NCI-H2196 (cell line): ENCODE measurements at regions not wholly inside any gene's neighbourhood (a gene's known extent, or its start where the extent isn't known, plus 50 kb on each side); places are given as distances from the start of the nearest gene placed in this dataset.
A peak's percentile ranks its signal among the peaks of the same experiment; 100 is the strongest.

ENCODE experiments used
- DNase-seq: peaks from one replicate; lab custom pipeline; 2025; ENCODE audit not compliant: unreplicated experiment; lab: John Stamatoyannopoulos, UW

DNA sequence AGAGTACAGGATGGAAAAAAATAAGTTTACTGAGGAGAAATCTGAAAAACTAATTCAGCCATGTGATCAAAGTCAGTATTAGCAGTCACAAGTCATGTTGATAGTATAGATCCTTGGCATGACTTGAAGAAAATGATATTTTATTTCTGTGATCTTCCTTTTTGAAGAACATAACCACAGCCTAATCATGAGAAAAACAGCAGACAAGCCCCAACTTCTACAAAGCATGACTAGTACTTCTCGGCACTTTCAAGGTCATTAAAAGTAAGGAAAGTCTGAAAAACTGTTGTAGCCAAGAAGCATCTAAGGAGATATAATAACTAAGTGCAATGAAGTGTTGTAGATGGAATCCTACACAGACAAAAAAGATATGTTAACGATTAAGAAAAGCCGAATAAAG lies 264.1 kb upstream of the FOXG1 start:
- DNase-seq, result no peak

DNA sequence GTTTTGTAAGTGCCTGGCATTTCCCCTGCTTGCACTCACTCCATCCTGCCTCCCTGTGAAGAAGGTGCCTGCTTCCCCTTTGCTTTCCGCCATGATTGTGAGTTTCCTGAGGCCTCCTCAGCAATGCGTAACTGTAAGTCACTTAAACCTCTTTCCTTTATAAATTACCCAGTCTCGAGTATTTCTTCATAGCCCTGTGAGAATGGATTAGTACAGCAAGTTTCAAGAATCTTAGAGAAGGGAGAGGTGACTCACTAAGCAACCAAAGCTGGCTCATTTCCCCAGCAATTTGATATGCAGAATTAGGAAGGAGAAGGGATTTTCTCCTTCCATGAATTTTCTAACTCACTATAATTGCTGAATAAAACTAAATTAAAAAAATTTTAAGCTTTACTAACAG lies 251.0 kb upstream of the FOXG1 start:
- no peak for DNase-seq

DNA sequence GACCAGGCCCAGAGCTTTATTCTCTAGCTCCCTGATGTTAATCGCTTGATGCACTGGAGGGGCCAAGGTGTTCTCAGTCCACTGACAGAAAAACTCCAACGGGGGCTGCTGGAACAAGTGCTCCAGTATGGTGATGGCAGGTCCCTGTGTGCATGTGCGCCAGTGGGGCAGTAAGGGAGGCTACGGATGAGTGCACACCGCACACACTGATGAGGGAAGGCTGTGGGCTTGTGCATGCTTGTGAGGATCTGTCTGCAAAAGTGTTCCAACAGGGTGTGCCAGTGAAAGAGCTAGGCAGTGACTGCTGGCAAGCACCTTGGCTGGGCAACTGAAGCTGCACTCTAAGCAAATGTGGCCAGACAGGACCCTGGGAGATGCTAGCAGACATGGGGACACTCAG lies 229.7 kb upstream of the FOXG1 start:
- DNase-seq, result no peak

DNA sequence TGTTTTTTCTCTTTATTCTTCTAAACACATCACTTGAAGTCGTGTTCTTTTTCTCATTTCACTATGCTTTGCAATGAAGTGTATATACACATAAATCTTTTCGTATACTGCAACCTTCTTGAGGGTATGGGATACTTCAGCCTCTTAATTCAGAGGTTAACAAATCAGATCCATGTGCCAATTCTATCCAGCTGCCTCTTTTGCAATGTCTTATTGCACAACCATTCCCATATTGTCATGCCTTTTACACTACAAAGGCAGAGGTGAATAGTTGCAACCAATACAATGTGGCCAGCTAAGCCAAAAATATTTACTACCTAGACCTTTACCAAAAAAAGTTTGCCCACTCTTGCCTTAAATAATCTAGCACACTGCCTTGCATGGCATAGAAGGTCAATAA lies 224.5 kb upstream of the FOXG1 start:
- no peak for DNase-seq

DNA sequence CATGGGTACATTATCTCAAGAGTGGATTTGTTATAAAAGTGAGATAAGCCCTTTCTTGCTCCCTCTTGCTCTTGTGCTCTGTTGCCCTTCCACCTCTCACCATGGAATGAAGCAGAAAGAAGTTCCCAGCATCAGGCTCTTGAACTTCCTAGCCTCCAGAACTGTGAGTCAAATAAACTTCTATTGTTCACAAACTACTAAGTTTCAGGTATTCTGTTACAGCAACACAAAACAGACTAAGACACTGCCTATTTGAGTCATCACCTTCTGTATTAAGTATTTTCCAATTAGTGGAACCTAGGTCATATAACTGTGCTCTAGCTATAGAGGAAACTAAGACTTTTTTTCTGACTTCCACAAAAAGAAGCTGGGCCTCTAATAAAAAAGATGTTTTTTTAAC lies 201.2 kb upstream of the FOXG1 start:
- DNase-seq, result no peak

DNA sequence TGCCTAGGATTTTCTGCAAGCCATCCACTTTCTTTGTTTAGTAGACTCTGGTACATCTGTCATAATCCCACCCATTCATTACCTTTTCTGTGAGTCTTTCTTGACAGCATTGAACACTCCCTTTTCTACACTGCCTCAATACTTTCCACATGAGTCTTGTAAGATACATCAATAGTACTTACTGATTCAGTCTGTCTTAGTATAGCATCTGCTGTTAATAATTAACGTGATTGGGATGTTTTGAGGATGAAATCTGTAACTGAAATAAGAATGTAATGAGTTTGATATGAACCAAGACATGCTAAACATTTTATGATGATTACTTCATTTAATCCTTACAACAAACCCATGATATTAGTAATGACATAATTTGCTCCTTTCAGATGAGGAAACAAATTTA lies 196.2 kb upstream of the FOXG1 start:
- no peak for DNase-seq

DNA sequence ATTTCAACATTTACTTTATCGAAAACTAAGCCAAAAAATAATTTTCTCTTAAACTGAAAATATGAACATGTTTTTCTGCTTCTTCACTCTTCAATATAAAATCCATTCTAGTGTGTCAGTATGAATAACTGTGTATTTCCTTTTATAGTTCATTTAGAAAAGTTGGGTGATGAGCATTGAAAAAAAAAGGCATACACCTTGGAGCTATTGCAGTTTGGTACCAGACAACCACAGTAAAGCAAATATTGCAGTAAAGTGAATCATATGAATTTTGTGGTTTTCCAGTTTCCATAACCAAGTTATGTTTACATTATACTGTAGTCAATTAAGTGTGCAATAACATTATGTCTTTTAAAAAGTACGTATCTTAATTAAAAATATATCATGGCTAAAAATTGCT lies 195.0 kb upstream of the FOXG1 start:
- DNase-seq, result no peak

DNA sequence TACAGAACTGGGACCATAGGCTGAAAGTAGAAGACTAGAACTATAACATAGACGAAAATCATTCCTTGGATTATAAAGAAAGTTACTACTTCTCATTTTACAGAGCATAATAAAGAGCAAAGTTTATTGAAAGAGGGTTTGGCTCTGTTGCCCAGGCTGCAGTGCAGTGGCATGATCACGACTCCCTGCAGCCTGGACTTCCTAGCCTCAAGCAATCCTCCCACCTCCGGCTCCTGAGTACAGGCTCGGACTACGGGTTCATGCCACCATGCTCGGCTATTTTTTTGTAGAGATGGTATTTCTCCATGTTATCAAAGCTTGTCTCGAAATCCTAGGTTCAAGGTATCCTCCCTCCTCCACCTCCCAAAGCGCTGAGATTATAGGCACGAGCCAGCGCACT lies 190.1 kb upstream of the FOXG1 start:
- DNase-seq, result no peak

DNA sequence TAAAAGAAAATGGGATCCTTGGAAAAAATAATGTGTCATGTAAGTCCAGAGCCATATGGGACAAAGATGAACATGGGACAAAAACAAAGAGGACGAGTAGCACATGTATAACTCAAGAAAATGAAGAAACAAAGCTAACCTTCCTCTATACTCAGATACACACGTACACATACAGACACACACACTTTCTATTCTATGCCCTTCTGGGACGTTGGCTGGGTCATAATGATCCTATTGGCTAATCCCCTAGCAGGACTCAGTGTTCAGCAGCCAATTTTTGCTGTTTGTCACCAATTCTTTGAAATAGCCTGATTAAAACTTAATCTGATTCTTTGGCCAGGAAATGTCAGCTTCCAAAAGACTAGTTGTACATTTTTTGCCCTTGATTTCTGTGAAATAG lies 189.4 kb upstream of the FOXG1 start:
- no peak for DNase-seq

DNA sequence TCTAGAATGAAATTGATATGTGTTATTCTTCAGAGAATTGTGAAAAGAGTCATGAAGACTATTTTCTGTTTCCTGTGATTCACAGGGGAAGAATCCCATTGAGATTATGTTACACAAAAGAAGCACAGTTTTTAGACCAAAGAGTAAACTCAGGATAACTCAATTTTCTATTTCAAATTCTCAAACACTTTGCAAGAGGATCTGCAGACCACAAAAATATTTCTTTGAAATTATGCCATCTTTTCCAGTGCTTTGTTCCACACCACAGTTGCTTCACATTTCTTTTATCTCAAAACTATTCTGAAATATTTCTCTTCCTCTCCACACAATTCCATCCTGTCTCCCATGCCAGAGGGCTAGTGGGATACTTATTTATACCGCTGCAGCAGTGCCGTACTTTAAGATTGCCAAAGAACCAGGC lies 188.9 kb upstream of the FOXG1 start:
- no peak for DNase-seq

DNA sequence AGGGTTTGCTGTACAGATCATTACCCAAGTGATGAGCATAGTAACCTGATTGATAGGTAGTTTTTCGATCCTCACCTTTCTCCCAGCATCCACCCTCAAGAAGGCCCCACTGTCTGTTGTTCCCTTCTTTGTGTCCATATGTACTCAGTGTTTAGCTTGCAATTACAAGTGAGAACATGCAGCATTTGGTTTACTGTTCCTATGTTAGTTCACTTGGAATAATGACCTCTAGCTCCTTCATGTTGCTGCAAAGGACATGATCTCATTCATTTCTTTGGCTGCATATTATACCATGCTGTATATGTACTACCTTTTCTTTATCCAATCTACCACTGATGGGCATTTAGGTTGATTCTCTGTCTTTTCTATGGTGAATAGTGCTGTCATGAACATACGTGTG lies 181.6 kb upstream of the FOXG1 start:
- no peak for DNase-seq

DNA sequence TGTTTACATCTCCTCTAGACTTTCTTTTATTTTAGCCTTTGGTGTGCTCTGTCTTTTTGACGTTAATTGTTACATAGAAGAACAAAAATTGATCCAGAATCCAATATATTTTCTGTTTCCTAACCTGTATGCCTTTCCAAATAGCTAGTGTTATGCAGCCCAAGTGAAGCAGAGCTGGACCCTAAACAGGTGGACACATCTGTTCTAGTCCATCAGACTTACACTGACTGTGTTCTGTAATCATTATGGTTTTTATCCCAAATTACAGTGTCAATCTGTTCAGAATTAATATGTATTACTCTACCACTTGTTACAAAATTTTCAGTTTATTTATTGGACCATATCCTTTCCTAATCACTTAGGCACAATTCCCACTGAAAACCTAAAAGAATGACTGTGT lies 176.8 kb upstream of the FOXG1 start:
- no peak for DNase-seq

DNA sequence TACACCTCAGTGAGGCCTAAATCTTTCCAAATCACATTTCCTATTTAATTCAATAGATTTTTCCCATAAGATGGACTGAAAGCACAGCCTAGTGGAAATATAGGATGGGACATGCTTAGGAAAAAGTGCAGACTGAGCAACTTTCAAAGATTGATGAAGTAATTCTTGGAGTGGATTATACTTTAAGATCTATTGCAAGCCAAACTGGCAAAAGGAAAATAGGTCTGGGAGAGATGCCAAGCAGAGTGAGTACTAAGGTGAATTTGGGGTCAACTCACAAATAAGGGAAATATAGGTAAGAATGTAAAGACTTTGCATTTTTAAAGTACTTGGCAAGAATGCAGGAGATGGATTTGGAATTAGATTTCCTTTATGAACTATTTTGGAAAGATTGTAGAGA lies 170.2 kb upstream of the FOXG1 start:
- no peak for DNase-seq

DNA sequence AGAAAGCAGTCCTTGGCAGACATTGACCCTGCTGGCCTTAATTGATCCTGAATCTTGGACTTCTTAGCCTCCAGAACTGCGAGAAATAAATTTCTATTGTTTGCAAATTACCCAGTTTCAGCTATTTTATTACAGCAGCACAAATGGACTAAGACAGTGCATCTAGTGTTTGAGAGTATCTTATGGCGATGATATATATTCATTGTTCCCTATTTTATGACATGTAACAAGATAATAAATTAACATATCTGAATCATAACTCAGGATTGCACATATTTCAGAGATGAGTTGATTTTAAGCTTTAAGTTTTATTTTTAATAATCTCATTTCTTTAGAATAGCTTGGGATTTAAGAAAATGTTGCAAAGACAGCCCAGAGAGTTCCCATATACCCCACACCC lies 167.4 kb upstream of the FOXG1 start:
- DNase-seq, result no peak

DNA sequence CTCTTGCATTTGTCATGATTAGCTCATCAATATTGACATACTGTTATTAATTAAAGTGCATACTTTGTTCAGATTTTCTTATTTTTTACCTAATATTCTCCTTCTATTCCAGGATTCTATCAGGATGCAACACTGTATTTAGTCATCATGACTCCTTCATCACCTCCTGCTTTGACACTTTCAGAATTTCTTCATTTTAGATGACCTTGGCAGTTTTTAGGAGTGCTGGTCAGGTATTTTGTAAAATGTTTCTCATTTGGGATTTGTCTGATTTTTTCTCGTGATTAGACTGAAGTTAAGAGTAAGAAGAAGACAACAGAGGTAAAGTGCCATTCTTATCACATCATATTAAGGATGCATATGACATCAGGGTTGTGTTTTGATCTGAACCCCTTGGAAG lies 167.0 kb upstream of the FOXG1 start:
- DNase-seq, result no peak

DNA sequence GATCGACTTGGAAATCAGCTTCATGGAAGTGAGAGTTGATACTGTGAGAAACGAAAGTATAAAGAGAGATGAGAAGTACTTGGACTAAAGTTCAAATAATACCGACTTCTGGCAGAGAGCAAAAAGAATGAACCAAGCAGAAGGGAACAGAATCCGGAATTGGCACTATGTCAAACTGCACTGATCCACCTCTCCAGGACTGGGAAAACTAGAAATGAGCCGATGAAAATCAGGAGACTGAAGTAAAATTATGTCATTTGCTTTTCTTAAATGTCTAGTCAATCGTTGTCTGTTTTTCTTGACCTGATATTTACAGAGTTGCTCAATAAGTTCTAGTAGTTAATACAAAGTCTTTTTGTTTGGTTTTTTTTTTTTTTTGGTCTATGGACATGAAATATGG lies 163.0 kb upstream of the FOXG1 start:
- no peak for DNase-seq

DNA sequence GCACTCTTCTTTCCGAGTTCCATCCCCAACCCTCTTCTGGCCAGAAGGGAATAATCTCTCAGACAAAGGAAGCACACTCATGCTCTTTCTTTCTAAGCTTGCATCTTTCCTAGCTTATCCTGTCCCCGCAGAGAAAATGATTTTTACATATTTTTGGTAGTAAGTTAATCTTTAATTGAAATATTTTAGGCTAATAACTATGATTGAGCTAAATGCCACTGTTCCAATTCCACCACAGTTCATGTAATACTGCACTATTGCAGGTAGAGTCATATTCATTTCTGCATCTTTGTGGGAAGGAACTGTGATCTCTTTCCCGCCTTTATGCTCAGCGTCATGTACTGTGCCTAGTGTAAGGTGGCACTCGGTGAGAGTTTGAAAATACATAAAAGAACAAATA lies 158.9 kb upstream of the FOXG1 start:
- DNase-seq, result no peak

DNA sequence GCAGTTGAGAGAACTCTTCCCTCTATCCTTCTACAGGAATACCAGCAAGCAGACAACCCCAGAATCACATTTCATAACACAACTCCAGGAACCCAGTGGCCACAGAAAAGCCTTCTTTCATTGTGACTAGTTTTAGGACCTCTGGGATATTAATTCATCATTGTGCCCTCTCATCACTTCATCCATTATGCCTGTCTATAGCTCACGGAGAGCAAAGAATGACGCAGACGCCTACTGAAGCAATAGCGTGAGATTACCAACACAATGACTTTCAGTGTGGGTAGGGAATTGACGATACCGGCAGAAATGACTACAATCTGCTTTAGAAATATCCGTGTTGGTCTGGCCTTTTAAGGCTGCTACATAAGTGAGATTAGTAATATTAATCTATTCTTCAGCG lies 158.1 kb upstream of the FOXG1 start:
- DNase-seq, result no peak

DNA sequence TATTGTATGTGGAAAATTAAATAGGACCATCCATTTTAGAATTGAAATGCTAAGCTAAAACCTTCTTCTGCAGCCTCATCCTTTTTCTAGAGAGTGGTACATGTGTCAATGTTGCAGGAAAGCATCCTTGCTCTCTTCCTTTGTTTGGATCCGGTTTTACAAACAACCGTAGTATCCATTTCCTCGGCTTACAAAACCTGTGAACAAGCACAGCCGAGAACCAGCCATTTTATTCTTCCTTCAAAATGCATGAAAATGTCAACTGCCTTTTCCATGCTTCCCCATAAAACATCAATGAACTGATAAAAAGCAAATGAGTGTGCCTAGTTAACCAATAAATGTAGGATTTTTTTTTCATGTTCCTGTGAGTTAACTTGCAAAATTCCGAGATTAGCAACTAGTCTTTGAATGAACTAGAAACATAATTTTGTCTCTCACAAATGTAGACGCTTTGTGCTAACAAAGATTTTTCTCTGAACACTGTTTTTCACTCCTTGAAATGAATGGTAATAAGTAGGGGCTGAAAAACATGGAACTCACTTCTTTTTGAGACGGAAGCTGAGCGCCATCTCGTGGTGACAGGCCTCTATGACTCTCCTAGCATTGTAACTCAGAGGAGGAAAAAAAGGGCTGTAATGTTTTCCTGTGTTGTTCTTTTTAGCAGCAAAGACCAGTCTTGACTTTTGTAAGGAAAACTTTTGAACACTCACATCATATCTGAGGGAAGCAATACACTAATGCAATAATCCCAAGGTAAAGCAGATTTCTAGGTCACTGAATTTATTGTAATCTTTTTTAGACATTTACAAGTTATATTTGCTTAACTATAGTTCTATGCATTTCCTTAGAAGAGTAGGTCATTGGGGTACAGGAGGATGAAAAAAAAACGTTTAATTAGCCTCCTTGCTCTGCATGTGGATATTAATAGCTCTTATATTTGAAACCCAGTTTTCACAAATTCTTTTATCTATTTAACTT lies 157.4 kb upstream of the FOXG1 start:
- peak; percentile 69 for DNase-seq

DNA sequence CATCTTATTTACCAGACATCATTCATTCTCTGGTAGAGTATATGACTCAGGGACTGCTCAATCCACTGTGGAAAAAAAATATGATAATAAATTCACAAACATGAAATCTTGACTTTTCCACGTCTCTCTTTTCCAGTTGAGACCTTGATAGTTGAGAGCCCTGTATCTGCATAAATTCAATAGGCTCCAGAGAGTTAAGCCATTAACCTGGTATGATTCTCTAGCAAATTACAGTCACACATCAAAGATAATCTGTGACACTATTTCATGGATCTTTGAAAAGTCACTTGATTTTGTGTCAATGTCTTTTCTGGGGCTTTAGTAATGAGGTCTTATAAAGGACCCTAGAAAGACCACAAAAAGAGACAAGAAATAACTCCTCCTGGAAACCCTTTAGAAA lies 154.2 kb upstream of the FOXG1 start:
- no peak for DNase-seq

DNA sequence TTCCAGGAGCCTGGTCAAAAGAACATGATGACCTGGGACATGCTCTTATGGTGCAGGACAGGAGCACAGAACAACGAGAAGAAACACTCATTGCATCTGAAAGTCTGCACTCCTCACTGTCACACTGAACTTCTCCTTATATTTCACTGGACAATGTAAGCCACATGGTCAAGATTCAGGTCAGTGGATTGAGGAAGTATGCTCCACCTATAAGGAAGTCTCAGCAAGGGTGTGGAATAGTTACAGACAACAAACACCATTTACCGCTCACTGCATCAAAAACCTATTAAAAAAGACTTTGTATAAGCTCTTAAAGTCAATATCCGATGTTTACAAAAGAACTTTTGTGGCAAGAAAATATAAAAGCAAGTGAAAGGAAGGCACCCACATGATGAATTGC lies 153.1 kb upstream of the FOXG1 start:
- DNase-seq, result no peak

DNA sequence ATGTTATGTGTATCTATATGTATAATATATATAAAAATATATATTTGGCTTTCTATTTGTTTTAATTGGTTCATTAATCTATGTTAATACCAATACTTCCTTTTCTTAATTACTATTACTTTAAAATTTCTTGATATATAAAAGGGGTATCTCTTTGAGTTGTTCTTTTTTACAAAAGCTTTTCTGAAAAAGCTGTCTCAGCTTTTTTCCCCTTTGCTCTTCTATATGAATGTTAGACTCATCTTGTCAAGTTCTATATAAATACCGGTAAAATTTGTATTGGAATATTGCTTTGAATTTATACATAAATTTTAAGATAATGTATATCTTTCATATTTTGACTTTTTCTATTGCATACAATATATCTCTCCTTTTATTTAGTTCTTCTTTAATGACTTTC lies 139.8 kb upstream of the FOXG1 start:
- DNase-seq, result no peak

DNA sequence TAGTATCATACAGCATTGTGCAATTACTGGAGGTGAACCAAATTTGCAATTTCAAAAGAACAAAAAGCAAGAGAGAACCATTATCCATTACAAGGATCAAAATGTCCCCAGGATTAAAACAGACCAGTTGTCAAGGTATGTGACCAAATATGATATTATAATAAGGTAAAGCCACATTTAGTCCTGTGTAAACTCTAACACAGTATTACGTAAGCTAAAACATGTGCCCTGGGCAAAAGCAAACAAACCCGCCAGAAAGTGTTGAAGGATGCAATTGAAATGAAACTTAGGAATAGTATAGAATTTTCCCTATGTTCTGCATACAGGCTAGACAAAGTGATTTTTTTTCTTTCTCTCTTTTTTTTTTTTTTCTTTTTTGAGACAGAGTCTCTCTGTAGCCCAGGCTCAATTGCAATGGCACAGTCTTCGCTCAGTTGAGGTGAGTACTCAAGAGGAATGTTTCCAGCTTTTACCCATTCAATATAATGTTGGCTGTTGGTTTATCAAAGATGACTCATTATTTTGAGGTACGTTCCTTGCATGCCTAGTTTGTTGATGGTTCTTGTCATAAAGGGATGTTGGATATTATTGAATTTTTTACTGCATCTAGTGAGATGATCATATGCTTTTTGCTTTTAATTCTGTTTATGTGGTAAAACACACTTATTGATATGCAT lies 137.1 kb upstream of the FOXG1 start:
- DNase-seq, result no peak
